ENCODE measurements at regions not wholly inside any gene's neighbourhood (a gene's known extent, or its start where the extent isn't known, plus 50 kb on each side); places are given as distances from the start of the nearest gene placed in this dataset.

GRCh38 chr18:69177702-69178101 is 223.0 kb upstream of the DOK6 start:
- no peak overlapping the region for H3K4me2 ChIP-seq (ENCODE audit: low read length)
- no peaks in the 10 kb centered on the region for H3K27me3 ChIP-seq (ENCODE audit: insufficient read depth, low read depth, low read length)
- H3K4me3 ChIP-seq (ENCODE audit: low read length) = no peak overlapping the region
- no peak overlapping the region for H3K27ac ChIP-seq (ENCODE audit: low read length)
- TF ChIP-seq MXI1 (conservative IDR thresholded peaks at IDR 0.05; ENCODE audit: poor library complexity, severe bottlenecking) = no peak
- TF ChIP-seq SMC3 (conservative IDR thresholded peaks at IDR 0.05; ENCODE audit: poor library complexity) = no peak
- no peak for TF ChIP-seq POLR2AphosphoS5 (IDR thresholded peaks at IDR 0.05)
- no peaks in the 10 kb centered on the region for H3K9me2 ChIP-seq (ENCODE audit: insufficient read depth, low read length)
- H3F3A ChIP-seq (ENCODE audit: insufficient read depth, low read length, poor library complexity, severe bottlenecking) = no peaks in the 10 kb centered on the region
- H4K20me1 ChIP-seq (ENCODE audit: insufficient read depth) = no peaks in the 10 kb centered on the region
- no peak overlapping the region for H2AFZ ChIP-seq (ENCODE audit: low read depth, low read length)
- no peaks in the 10 kb centered on the region for H3K9me3 ChIP-seq (ENCODE audit: low read length)
- H3K9ac ChIP-seq (ENCODE audit: low read length) = no peak overlapping the region
- no peaks in the 10 kb centered on the region for H3K79me2 ChIP-seq (replicated peaks; ENCODE audit: insufficient read depth, low read length)
- H3K36me3 ChIP-seq (ENCODE audit: insufficient read depth, low read length) = no peaks in the 10 kb centered on the region

GRCh38 chr18:69186162-69186561 is 214.5 kb upstream of the DOK6 start:
- H3K9me3 ChIP-seq (ENCODE audit: low read length) = no peaks in the 10 kb centered on the region
- no peaks in the 10 kb centered on the region for H3K36me3 ChIP-seq (ENCODE audit: insufficient read depth, low read length)
- no peaks in the 10 kb centered on the region for H3F3A ChIP-seq (ENCODE audit: insufficient read depth, low read length, poor library complexity, severe bottlenecking)
- no peak overlapping the region for H3K4me3 ChIP-seq (ENCODE audit: low read length)
- TF ChIP-seq POLR2AphosphoS5 (IDR thresholded peaks at IDR 0.05) (no peak), SMC3 (conservative IDR thresholded peaks at IDR 0.05; ENCODE audit: poor library complexity) (no peak), CTCF (IDR thresholded peaks at IDR 0.05; ENCODE audit: poor library complexity, severe bottlenecking) (no peak), REST (IDR thresholded peaks at IDR 0.05; ENCODE audit: borderline replicate concordance) (no peak), EP300 (conservative IDR thresholded peaks at IDR 0.05; ENCODE audit: poor library complexity, severe bottlenecking) (no peak), RAD21 (conservative IDR thresholded peaks at IDR 0.05) (no peak), EZH2 (IDR thresholded peaks at IDR 0.05; ENCODE audit: borderline replicate concordance, insufficient read depth, low read length, poor library complexity, severe bottlenecking) (no peak), TAF1 (IDR thresholded peaks at IDR 0.05; ENCODE audit: low read depth) (no peak), MXI1 (conservative IDR thresholded peaks at IDR 0.05; ENCODE audit: poor library complexity, severe bottlenecking) (no peak)
- H2AFZ ChIP-seq (ENCODE audit: low read depth, low read length) = no peak overlapping the region
- H3K27me3 ChIP-seq (ENCODE audit: insufficient read depth, low read depth, low read length) = no peaks in the 10 kb centered on the region
- no peaks in the 10 kb centered on the region for H3K79me2 ChIP-seq (replicated peaks; ENCODE audit: insufficient read depth, low read length)
- H3K27ac ChIP-seq (ENCODE audit: low read length) = no peak overlapping the region
- no peaks in the 10 kb centered on the region for H3K9me2 ChIP-seq (ENCODE audit: insufficient read depth, low read length)
- no peak overlapping the region for H3K4me2 ChIP-seq (ENCODE audit: low read length)
- no peaks in the 10 kb centered on the region for H4K20me1 ChIP-seq (ENCODE audit: insufficient read depth)
- H3K9ac ChIP-seq (ENCODE audit: low read length) = no peak overlapping the region

- no peaks in the 10 kb centered on the region for H3K79me2 ChIP-seq (replicated peaks; ENCODE audit: insufficient read depth, low read length)
- no peaks in the 10 kb centered on the region for H3K9me2 ChIP-seq (ENCODE audit: insufficient read depth, low read length)
- H3K27ac ChIP-seq (ENCODE audit: low read length) = no peak overlapping the region
- no peaks in the 10 kb centered on the region for H3F3A ChIP-seq (ENCODE audit: insufficient read depth, low read length, poor library complexity, severe bottlenecking)
- no peak overlapping the region for H2AFZ ChIP-seq (ENCODE audit: low read depth, low read length)
- no peak overlapping the region for H3K9ac ChIP-seq (ENCODE audit: low read length)
- no peaks in the 10 kb centered on the region for H3K36me3 ChIP-seq (ENCODE audit: insufficient read depth, low read length)
- H3K27me3 ChIP-seq (ENCODE audit: insufficient read depth, low read depth, low read length) = no peaks in the 10 kb centered on the region
- H3K4me2 ChIP-seq (ENCODE audit: low read length) = no peak overlapping the region
- TF ChIP-seq CTCF (IDR thresholded peaks at IDR 0.05; ENCODE audit: poor library complexity, severe bottlenecking) = no peak
- TF ChIP-seq POLR2AphosphoS5 (IDR thresholded peaks at IDR 0.05) = no peak
- TF ChIP-seq REST (IDR thresholded peaks at IDR 0.05; ENCODE audit: borderline replicate concordance) = no peak
- TF ChIP-seq EP300 (conservative IDR thresholded peaks at IDR 0.05; ENCODE audit: poor library complexity, severe bottlenecking) = no peak
- H3K4me3 ChIP-seq (ENCODE audit: low read length) = no peak overlapping the region
- no peaks in the 10 kb centered on the region for H4K20me1 ChIP-seq (ENCODE audit: insufficient read depth)
- no peaks in the 10 kb centered on the region for H3K9me3 ChIP-seq (ENCODE audit: low read length)
Measured at GRCh38 chr18:69196336-69196735, 204.4 kb upstream of the DOK6 start.

All from neural cell (in vitro differentiated cells).